Endothelial cell of umbilical vein (primary cell): ENCODE measurements at regions not wholly inside any gene's neighbourhood (a gene's known extent, or its start where the extent isn't known, plus 50 kb on each side); places are given as distances from the start of the nearest gene placed in this dataset.

ENCODE experiments used
- EZH2 ChIP-seq: IDR thresholded peaks from 2 replicates; pipeline ENCODE4 v1.6.1; 2012; ENCODE audit warnings: borderline replicate concordance, low read depth, mild to moderate bottlenecking, moderate library complexity, low read length, inconsistent platforms; ENCODE audit not compliant: severe bottlenecking
- GATA2 ChIP-seq: IDR thresholded peaks from 2 replicates; pipeline ENCODE4 v1.7.0; 2011; ENCODE audit warnings: low read depth, mild to moderate bottlenecking, moderate library complexity, mixed read lengths, low read length; ENCODE audit not compliant: insufficient read length, insufficient read depth
- JUN ChIP-seq: IDR thresholded peaks from 2 replicates; pipeline ENCODE4 v1.6.1; 2011; ENCODE audit warnings: borderline replicate concordance, low read depth; ENCODE audit not compliant: insufficient read length, insufficient read depth
- MYC ChIP-seq: IDR thresholded peaks from one replicate; pipeline ENCODE4 v1.6.1; 2011; ENCODE audit warnings: mild to moderate bottlenecking, low read depth, low read length
- POLR2A ChIP-seq: IDR thresholded peaks from 2 replicates; pipeline ENCODE4 v1.6.1; 2012; ENCODE audit warnings: low read depth, mild to moderate bottlenecking, control low read depth, low read length
- POLR2AphosphoS5 ChIP-seq: IDR thresholded peaks from 2 replicates; pipeline ENCODE4 v1.6.1; 2012; ENCODE audit warnings: low read depth, mild to moderate bottlenecking, control low read depth, low read length, moderate library complexity; ENCODE audit not compliant: insufficient read depth
- TF ChIP-seq, protein P1 (sequence below), 2 donors: IDR thresholded peaks; 1 replicate in 1 of 2; 2 replicates in 1 of 2; pipeline ENCODE4 v1.5.1; 2011; ENCODE audit warnings: low read length in 2 of 2, mild to moderate bottlenecking in 2 of 2, moderate library complexity in 2 of 2, control low read depth in 1 of 2, inconsistent platforms in 1 of 2, low read depth in 1 of 2; ENCODE audit not compliant: insufficient read depth in 1 of 2; ENCODE audit errors: extremely low read depth in 1 of 2
- TF ChIP-seq, protein P2 (sequence below): IDR thresholded peaks from 2 replicates; pipeline ENCODE4 v1.6.1; 2011; ENCODE audit not compliant: insufficient read depth, insufficient read length

DNA sequence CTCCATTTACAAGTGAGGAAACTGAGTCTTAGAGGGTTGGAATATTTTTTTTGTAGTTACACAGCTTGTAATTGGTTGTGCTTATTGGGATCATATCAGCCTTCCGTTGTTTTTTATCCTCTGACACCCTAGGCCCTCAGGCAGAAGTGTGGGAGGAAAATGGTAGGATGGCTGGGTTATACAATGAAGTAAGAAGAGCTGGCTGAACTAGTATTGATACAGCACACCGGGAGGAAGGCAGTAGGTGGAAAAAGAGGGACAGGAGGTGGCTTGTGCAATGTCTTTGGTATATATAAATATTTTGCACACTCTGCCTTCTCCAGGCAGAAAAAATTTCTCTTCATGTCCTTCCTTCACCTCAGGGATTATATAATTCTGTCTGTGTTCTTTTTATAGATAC lies 214.3 kb upstream of the SGO1 start:
- TF ChIP-seq, protein P1, sequence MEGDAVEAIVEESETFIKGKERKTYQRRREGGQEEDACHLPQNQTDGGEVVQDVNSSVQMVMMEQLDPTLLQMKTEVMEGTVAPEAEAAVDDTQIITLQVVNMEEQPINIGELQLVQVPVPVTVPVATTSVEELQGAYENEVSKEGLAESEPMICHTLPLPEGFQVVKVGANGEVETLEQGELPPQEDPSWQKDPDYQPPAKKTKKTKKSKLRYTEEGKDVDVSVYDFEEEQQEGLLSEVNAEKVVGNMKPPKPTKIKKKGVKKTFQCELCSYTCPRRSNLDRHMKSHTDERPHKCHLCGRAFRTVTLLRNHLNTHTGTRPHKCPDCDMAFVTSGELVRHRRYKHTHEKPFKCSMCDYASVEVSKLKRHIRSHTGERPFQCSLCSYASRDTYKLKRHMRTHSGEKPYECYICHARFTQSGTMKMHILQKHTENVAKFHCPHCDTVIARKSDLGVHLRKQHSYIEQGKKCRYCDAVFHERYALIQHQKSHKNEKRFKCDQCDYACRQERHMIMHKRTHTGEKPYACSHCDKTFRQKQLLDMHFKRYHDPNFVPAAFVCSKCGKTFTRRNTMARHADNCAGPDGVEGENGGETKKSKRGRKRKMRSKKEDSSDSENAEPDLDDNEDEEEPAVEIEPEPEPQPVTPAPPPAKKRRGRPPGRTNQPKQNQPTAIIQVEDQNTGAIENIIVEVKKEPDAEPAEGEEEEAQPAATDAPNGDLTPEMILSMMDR (IDR thresholded peaks at IDR 0.05; ENCODE audit: extremely low read depth in 1 of 2, insufficient read depth in 1 of 2, low read depth in 1 of 2, low read length in 2 of 2), result no peak
- TF ChIP-seq JUN (no peak), MYC (no peak), POLR2AphosphoS5 (no peak), EZH2 (no peak), POLR2A (no peak), GATA2 (no peak)
- TF ChIP-seq, protein P2, sequence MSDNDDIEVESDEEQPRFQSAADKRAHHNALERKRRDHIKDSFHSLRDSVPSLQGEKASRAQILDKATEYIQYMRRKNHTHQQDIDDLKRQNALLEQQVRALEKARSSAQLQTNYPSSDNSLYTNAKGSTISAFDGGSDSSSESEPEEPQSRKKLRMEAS, result no peak
